ENCODE measurements at regions not wholly inside any gene's neighbourhood (a gene's known extent, or its start where the extent isn't known, plus 50 kb on each side); places are given as distances from the start of the nearest gene placed in this dataset.

GRCh38 chr12:82057770-82058169 is 298.6 kb upstream of the PPFIA2 start:
- H3K27ac ChIP-seq (ENCODE audit: low read depth, low read length): no peak overlapping the region
- no peaks in the 10 kb centered on the region for H3K27me3 ChIP-seq (ENCODE audit: insufficient read depth, low read length, poor library complexity, severe bottlenecking)
- Mint-ChIP-seq H3K9me3 (peaks cover 0 to 3% (median 0%) of the 10 kb centered on the region in 5 donors), H3K4me3 (no peak overlapping the region), H3K27me3 (no peaks in the 10 kb centered on the region), H3K4me1 (no peaks in the 10 kb centered on the region), H3K36me3 (no peaks in the 10 kb centered on the region), H3K27ac (no peak overlapping the region)
- CTCF ChIA-PET: no interaction called here
- DNase-seq: no peak
- no peaks in the 10 kb centered on the region for H3K4me1 ChIP-seq (ENCODE audit: insufficient read depth, low read length)
- H3K4me3 ChIP-seq (ENCODE audit: low read length): no peak overlapping the region
- H3K36me3 ChIP-seq (ENCODE audit: insufficient read depth, low read length): no peaks in the 10 kb centered on the region
- POLR2A ChIA-PET: no interaction called here
- no peaks in the 10 kb centered on the region for H3K9me3 ChIP-seq (ENCODE audit: low read length)

DNA sequence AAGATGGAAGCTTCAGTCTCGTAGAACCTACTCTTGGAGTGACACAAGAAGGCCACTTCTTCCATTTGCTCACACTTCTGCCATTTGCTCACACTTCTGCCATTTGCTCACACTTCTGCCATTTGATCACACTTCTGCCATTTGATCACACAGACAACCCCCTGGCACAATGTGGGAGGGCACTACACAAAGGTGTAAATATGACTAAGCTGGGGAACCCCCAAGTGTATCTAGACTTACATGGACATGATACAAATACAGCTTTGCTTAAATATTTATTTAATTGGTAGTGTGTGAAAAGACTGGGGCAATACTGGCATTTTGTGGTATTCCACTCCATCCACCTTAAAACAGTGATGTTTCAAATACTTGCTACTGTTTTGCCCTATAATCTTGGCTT is 296.2 kb upstream of the PPFIA2 start:
- Histone ChIP-seq H3K27ac (ENCODE audit: low read depth, low read length) (no peak overlapping the region), H3K9me3 (ENCODE audit: low read length) (no peaks in the 10 kb centered on the region), H3K4me3 (ENCODE audit: low read length) (no peak overlapping the region), H3K4me1 (ENCODE audit: insufficient read depth, low read length) (no peaks in the 10 kb centered on the region), H3K27me3 (ENCODE audit: insufficient read depth, low read length, poor library complexity, severe bottlenecking) (no peaks in the 10 kb centered on the region), H3K36me3 (ENCODE audit: insufficient read depth, low read length) (no peaks in the 10 kb centered on the region)
- DNase-seq: no peak
- POLR2A ChIA-PET: no interaction called here
- no peaks in the 10 kb centered on the region for H3K4me1 Mint-ChIP-seq
- no peak overlapping the region for H3K27ac Mint-ChIP-seq
- H3K9me3 Mint-ChIP-seq: peaks cover 0 to 3% (median 0%) of the 10 kb centered on the region in 5 donors
- H3K36me3 Mint-ChIP-seq: no peaks in the 10 kb centered on the region
- H3K27me3 Mint-ChIP-seq: no peaks in the 10 kb centered on the region
- H3K4me3 Mint-ChIP-seq: no peak overlapping the region
- CTCF ChIA-PET: no interaction called here

DNA sequence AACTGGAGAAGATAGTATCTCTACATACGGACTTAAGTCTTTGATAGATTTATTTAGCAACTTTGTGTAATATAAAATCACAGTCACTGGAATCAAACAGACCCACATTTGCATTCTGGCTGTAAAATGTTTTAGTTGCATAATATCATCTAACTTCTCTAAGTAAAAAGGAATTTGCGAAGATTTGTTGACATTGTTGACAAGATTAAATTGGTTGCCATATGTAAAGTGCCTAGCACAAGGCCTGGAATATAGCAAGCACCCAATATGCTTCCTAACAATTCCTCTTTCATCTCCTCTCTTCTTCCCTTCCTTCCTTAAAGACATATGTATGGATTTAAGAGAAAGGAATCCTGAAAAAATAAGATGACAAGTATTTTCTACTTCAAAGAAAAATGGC is 295.4 kb upstream of the PPFIA2 start:
- H3K4me1 ChIP-seq (ENCODE audit: insufficient read depth, low read length): no peaks in the 10 kb centered on the region
- H3K4me3 ChIP-seq (ENCODE audit: low read length): no peak overlapping the region
- no peaks in the 10 kb centered on the region for H3K9me3 ChIP-seq (ENCODE audit: low read length)
- Mint-ChIP-seq H3K36me3 (no peaks in the 10 kb centered on the region), H3K9me3 (peaks cover 2 to 5% (median 3%) of the 10 kb centered on the region in 5 donors), H3K27me3 (no peaks in the 10 kb centered on the region), H3K27ac (no peak overlapping the region), H3K4me1 (no peaks in the 10 kb centered on the region), H3K4me3 (no peak overlapping the region)
- no peak for DNase-seq
- no peaks in the 10 kb centered on the region for H3K27me3 ChIP-seq (ENCODE audit: insufficient read depth, low read length, poor library complexity, severe bottlenecking)
- H3K27ac ChIP-seq (ENCODE audit: low read depth, low read length): no peak overlapping the region
- POLR2A ChIA-PET: no interaction called here
- H3K36me3 ChIP-seq (ENCODE audit: insufficient read depth, low read length): no peaks in the 10 kb centered on the region
- CTCF ChIA-PET: no interaction called here

- Histone ChIP-seq H3K4me1 (ENCODE audit: insufficient read depth, low read length) (no peaks in the 10 kb centered on the region), H3K9me3 (ENCODE audit: low read length) (no peaks in the 10 kb centered on the region), H3K36me3 (ENCODE audit: insufficient read depth, low read length) (no peaks in the 10 kb centered on the region), H3K27me3 (ENCODE audit: insufficient read depth, low read length, poor library complexity, severe bottlenecking) (no peaks in the 10 kb centered on the region), H3K27ac (ENCODE audit: low read depth, low read length) (no peak overlapping the region), H3K4me3 (ENCODE audit: low read length) (no peak overlapping the region)
- Mint-ChIP-seq H3K4me3 (no peak overlapping the region), H3K27me3 (peaks cover 0 to 2% of the 10 kb centered on the region in 2 donors), H3K27ac (no peak overlapping the region), H3K9me3 (peaks cover under 1 to 5% (median 2%) of the 10 kb centered on the region in 5 donors), H3K4me1 (no peaks in the 10 kb centered on the region), H3K36me3 (no peaks in the 10 kb centered on the region)
- no peak for DNase-seq
- ChIA-PET CTCF (no interaction called here), POLR2A (no interaction called here)
Measured at GRCh38 chr12:82047446-82047845, 288.3 kb upstream of the PPFIA2 start.

- no peak overlapping the region for H3K27ac ChIP-seq (ENCODE audit: low read depth, low read length)
- DNase-seq: no peak
- no peaks in the 10 kb centered on the region for H3K9me3 ChIP-seq (ENCODE audit: low read length)
- ChIA-PET CTCF (no interaction called here), POLR2A (no interaction called here)
- H3K4me1 Mint-ChIP-seq: no peaks in the 10 kb centered on the region
- no peaks in the 10 kb centered on the region for H3K4me1 ChIP-seq (ENCODE audit: insufficient read depth, low read length)
- H3K27me3 ChIP-seq (ENCODE audit: insufficient read depth, low read length, poor library complexity, severe bottlenecking): no peaks in the 10 kb centered on the region
- H3K27me3 Mint-ChIP-seq: peaks cover 0 to 2% of the 10 kb centered on the region in 2 donors
- no peaks in the 10 kb centered on the region for H3K36me3 ChIP-seq (ENCODE audit: insufficient read depth, low read length)
- no peaks in the 10 kb centered on the region for H3K36me3 Mint-ChIP-seq
- H3K4me3 Mint-ChIP-seq: no peak overlapping the region
- H3K4me3 ChIP-seq (ENCODE audit: low read length): no peak overlapping the region
- H3K9me3 Mint-ChIP-seq: peaks cover 0 to 9% (median 2%) of the 10 kb centered on the region in 5 donors
- no peak overlapping the region for H3K27ac Mint-ChIP-seq
Measured at GRCh38 chr12:82040987-82041743, 282.0 kb upstream of the PPFIA2 start.

DNA sequence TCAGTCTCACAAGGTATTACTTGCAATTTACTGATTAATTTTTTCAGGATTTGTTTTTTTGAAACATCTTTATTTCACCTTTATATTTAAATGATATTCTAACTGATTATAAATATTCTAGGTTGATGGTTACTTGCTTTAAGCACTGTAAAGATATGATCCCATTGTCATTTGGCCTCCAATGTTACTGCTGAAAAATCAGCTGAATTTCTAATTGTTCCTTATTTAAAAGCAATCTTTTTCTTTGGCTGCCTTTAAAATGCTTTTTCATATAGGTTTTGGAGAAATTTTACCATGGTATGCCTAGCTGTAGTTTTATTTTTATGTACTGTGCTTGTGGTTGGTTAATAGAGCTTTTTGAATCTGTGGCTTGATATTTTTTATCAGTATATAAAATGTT is 275.6 kb upstream of the PPFIA2 start:
- H3K27ac ChIP-seq (ENCODE audit: low read depth, low read length): no peak overlapping the region
- no peaks in the 10 kb centered on the region for H3K36me3 ChIP-seq (ENCODE audit: insufficient read depth, low read length)
- Mint-ChIP-seq H3K27ac (no peak overlapping the region), H3K4me3 (no peak overlapping the region), H3K27me3 (peaks cover 0 to 2% of the 10 kb centered on the region in 2 donors), H3K9me3 (peaks cover 6 to 12% (median 9%) of the 10 kb centered on the region in 5 donors), H3K36me3 (no peaks in the 10 kb centered on the region), H3K4me1 (no peaks in the 10 kb centered on the region)
- H3K4me3 ChIP-seq (ENCODE audit: low read length): no peak overlapping the region
- no peak for DNase-seq
- ChIA-PET CTCF (no interaction called here), POLR2A (no interaction called here)
- H3K9me3 ChIP-seq (ENCODE audit: low read length): no peaks in the 10 kb centered on the region
- H3K27me3 ChIP-seq (ENCODE audit: insufficient read depth, low read length, poor library complexity, severe bottlenecking): no peaks in the 10 kb centered on the region
- no peaks in the 10 kb centered on the region for H3K4me1 ChIP-seq (ENCODE audit: insufficient read depth, low read length)

DNA sequence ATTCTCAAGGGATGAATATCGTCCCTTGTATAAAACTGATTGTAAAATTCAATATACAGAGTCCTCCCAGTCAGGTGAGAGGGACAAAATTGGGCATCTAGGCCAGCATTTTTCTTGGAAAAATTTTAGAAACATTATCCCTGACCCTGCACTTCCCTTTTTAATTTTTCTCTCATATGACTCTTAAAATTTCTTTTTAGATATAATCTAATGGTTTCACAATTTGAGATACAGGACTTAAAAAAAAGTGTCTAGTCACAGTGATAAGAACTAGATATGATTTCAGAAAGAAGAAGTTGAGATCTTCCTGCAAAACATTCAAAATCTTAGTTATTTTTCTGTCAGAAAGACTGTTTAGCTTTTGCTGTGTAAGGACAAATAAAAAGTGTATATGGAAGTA is 270.8 kb upstream of the PPFIA2 start:
- Mint-ChIP-seq H3K4me1 (no peaks in the 10 kb centered on the region), H3K9me3 (peaks cover 2 to 7% (median 4%) of the 10 kb centered on the region in 5 donors), H3K4me3 (no peak overlapping the region), H3K27ac (no peak overlapping the region), H3K27me3 (peaks cover 0 to 4% of the 10 kb centered on the region in 2 donors), H3K36me3 (no peaks in the 10 kb centered on the region)
- H3K9me3 ChIP-seq (ENCODE audit: low read length): no peaks in the 10 kb centered on the region
- no peaks in the 10 kb centered on the region for H3K27me3 ChIP-seq (ENCODE audit: insufficient read depth, low read length, poor library complexity, severe bottlenecking)
- no peaks in the 10 kb centered on the region for H3K36me3 ChIP-seq (ENCODE audit: insufficient read depth, low read length)
- no peak overlapping the region for H3K4me3 ChIP-seq (ENCODE audit: low read length)
- H3K27ac ChIP-seq (ENCODE audit: low read depth, low read length): no peak overlapping the region
- POLR2A ChIA-PET: no interaction called here
- no peak for DNase-seq
- no peaks in the 10 kb centered on the region for H3K4me1 ChIP-seq (ENCODE audit: insufficient read depth, low read length)
- CTCF ChIA-PET: no interaction called here

GRCh38 chr12:82028772-82029171 is 269.6 kb upstream of the PPFIA2 start:
- Mint-ChIP-seq H3K4me1 (no peaks in the 10 kb centered on the region), H3K4me3 (no peak overlapping the region), H3K9me3 (peaks cover 0 to 6% (median 2%) of the 10 kb centered on the region in 5 donors), H3K36me3 (no peaks in the 10 kb centered on the region), H3K27me3 (peaks cover 0 to 4% of the 10 kb centered on the region in 2 donors), H3K27ac (no peak overlapping the region)
- H3K27me3 ChIP-seq (ENCODE audit: insufficient read depth, low read length, poor library complexity, severe bottlenecking): no peaks in the 10 kb centered on the region
- ChIA-PET CTCF (no interaction called here), POLR2A (no interaction called here)
- no peaks in the 10 kb centered on the region for H3K9me3 ChIP-seq (ENCODE audit: low read length)
- H3K36me3 ChIP-seq (ENCODE audit: insufficient read depth, low read length): no peaks in the 10 kb centered on the region
- no peak overlapping the region for H3K27ac ChIP-seq (ENCODE audit: low read depth, low read length)
- H3K4me1 ChIP-seq (ENCODE audit: insufficient read depth, low read length): no peaks in the 10 kb centered on the region
- DNase-seq: no peak
- no peak overlapping the region for H3K4me3 ChIP-seq (ENCODE audit: low read length)

All from CD8-positive, alpha-beta memory T cell (primary cell).